Activated naive CD4-positive, alpha-beta T cell treated with anti-CD3 and anti-CD28 coated beads for 36 hours (primary cell): ENCODE measurements at regions not wholly inside any gene's neighbourhood (a gene's known extent, or its start where the extent isn't known, plus 50 kb on each side); places are given as distances from the start of the nearest gene placed in this dataset.

Source experiments
- CTCF ChIA-PET: fragments of 350-600 bp; sonication (Branson Sonifier 250); formaldehyde crosslinking; loops from one replicate; lab custom pipeline; 2021; ENCODE audit warnings: antibody characterized with exemption; lab: Charles Lee
- DNase-seq: peaks from one replicate; pipeline ENCODE4 v3.0.0-alpha.2; 2020
- H3K27ac Mint-ChIP-seq: one replicate; pipeline ENCODE4 v1.8.0; 2021; ENCODE audit warnings: mild to moderate bottlenecking, mixed read lengths
- H3K27me3 Mint-ChIP-seq: one replicate; pipeline ENCODE4 v1.8.0; 2021; ENCODE audit warnings: low read depth, mixed read lengths
- H3K36me3 Mint-ChIP-seq: one replicate; pipeline ENCODE4 v1.8.0; 2021; ENCODE audit warnings: low read depth, mixed read lengths
- H3K4me1 Mint-ChIP-seq: one replicate; pipeline ENCODE4 v1.8.0; 2021; ENCODE audit warnings: low read depth, mixed read lengths
- H3K4me3 Mint-ChIP-seq: one replicate; pipeline ENCODE4 v1.8.0; 2021; ENCODE audit warnings: mild to moderate bottlenecking, moderate library complexity, mixed read lengths
- H3K9me3 Mint-ChIP-seq: one replicate; pipeline ENCODE4 v1.8.0; 2021; ENCODE audit warnings: mixed read lengths
- intact Hi-C: fragments of 100-400 bp; cut with micrococcal nuclease; formaldehyde crosslinking; loops from one replicate; pipeline ENCODE4 v1.15.1; 2023

GRCh38 chr12:43095669-43096280 is 456.2 kb downstream of the ADAMTS20 start:
- no peak overlapping the region for H3K27ac Mint-ChIP-seq
- H3K4me1 Mint-ChIP-seq: no peaks in the 10 kb centered on the region
- no peak overlapping the region for H3K4me3 Mint-ChIP-seq
- no peak for DNase-seq
- H3K27me3 Mint-ChIP-seq: no peaks in the 10 kb centered on the region
- no peaks in the 10 kb centered on the region for H3K36me3 Mint-ChIP-seq
- intact Hi-C loops: no loop called here
- CTCF ChIA-PET: no interaction called here
- H3K9me3 Mint-ChIP-seq: peaks cover 5% of the 10 kb centered on the region

- Mint-ChIP-seq H3K4me1 (no peaks in the 10 kb centered on the region), H3K9me3 (peaks cover 5% of the 10 kb centered on the region), H3K27ac (no peak overlapping the region), H3K27me3 (no peaks in the 10 kb centered on the region), H3K36me3 (no peaks in the 10 kb centered on the region), H3K4me3 (no peak overlapping the region)
- no peak for DNase-seq
- intact Hi-C loops: no loop called here
- CTCF ChIA-PET: no interaction called here
These were observed 457.0 kb downstream of the ADAMTS20 start for GRCh38 chr12:43094886-43095575.

- DNase-seq: no peak
- intact Hi-C loops: no loop called here
- H3K27me3 Mint-ChIP-seq: no peaks in the 10 kb centered on the region
- no peak overlapping the region for H3K27ac Mint-ChIP-seq
- H3K36me3 Mint-ChIP-seq: no peaks in the 10 kb centered on the region
- H3K4me3 Mint-ChIP-seq: no peak overlapping the region
- H3K4me1 Mint-ChIP-seq: no peaks in the 10 kb centered on the region
- CTCF ChIA-PET: no interaction called here
- H3K9me3 Mint-ChIP-seq: peaks cover 16% of the 10 kb centered on the region
These were observed 461.0 kb downstream of the ADAMTS20 start for GRCh38 chr12:43090981-43091380.

GRCh38 chr12:43087195-43088091 is 464.6 kb downstream of the ADAMTS20 start:
- intact Hi-C loops: no loop called here
- no peaks in the 10 kb centered on the region for H3K27me3 Mint-ChIP-seq
- CTCF ChIA-PET: no interaction called here
- H3K27ac Mint-ChIP-seq: no peak overlapping the region
- H3K9me3 Mint-ChIP-seq: peaks cover 17% of the 10 kb centered on the region
- no peaks in the 10 kb centered on the region for H3K36me3 Mint-ChIP-seq
- no peaks in the 10 kb centered on the region for H3K4me1 Mint-ChIP-seq
- DNase-seq: no peak
- no peak overlapping the region for H3K4me3 Mint-ChIP-seq

- Mint-ChIP-seq H3K36me3 (no peaks in the 10 kb centered on the region), H3K27ac (no peak overlapping the region), H3K4me3 (no peak overlapping the region), H3K27me3 (no peaks in the 10 kb centered on the region), H3K4me1 (no peaks in the 10 kb centered on the region), H3K9me3 (peaks cover 6% of the 10 kb centered on the region)
- DNase-seq: no peak
- intact Hi-C loops: loop anchor here (5.0 kb wide), 1 partner anchor 433 kb away; no protein-coding TSS in a partner anchor
- CTCF ChIA-PET: no interaction called here
These were observed 472.5 kb downstream of the ADAMTS20 start for GRCh38 chr12:43079476-43079875.

- H3K4me1 Mint-ChIP-seq: no peaks in the 10 kb centered on the region
- CTCF ChIA-PET: no interaction called here
- H3K4me3 Mint-ChIP-seq: no peak overlapping the region
- no peak overlapping the region for H3K27ac Mint-ChIP-seq
- intact Hi-C loops: loop anchor here (5.0 kb wide), 1 partner anchor 433 kb away; no protein-coding TSS in a partner anchor
- H3K36me3 Mint-ChIP-seq: no peaks in the 10 kb centered on the region
- DNase-seq: no peak
- no peaks in the 10 kb centered on the region for H3K27me3 Mint-ChIP-seq
- peaks cover 4% of the 10 kb centered on the region for H3K9me3 Mint-ChIP-seq
These were observed 473.0 kb downstream of the ADAMTS20 start for GRCh38 chr12:43078976-43079375.

GRCh38 chr12:43072431-43072830 is 479.6 kb downstream of the ADAMTS20 start:
- DNase-seq: no peak
- no peak overlapping the region for H3K4me3 Mint-ChIP-seq
- no peaks in the 10 kb centered on the region for H3K4me1 Mint-ChIP-seq
- H3K27ac Mint-ChIP-seq: no peak overlapping the region
- intact Hi-C loops: no loop called here
- CTCF ChIA-PET: no interaction called here
- peaks cover 2% of the 10 kb centered on the region for H3K9me3 Mint-ChIP-seq
- H3K27me3 Mint-ChIP-seq: no peaks in the 10 kb centered on the region
- no peaks in the 10 kb centered on the region for H3K36me3 Mint-ChIP-seq

- Mint-ChIP-seq H3K27ac (no peak overlapping the region), H3K4me3 (no peak overlapping the region), H3K36me3 (no peaks in the 10 kb centered on the region), H3K27me3 (no peaks in the 10 kb centered on the region), H3K9me3 (no peaks in the 10 kb centered on the region), H3K4me1 (no peaks in the 10 kb centered on the region)
- no peak for DNase-seq
- intact Hi-C loops: no loop called here
- CTCF ChIA-PET: no interaction called here
These were observed 480.2 kb upstream of the PRICKLE1 start for GRCh38 chr12:43069768-43070221.

GRCh38 chr12:43066471-43066870 is 476.9 kb upstream of the PRICKLE1 start:
- Mint-ChIP-seq H3K4me3 (no peak overlapping the region), H3K4me1 (no peaks in the 10 kb centered on the region), H3K9me3 (no peaks in the 10 kb centered on the region), H3K36me3 (no peaks in the 10 kb centered on the region), H3K27me3 (no peaks in the 10 kb centered on the region), H3K27ac (no peak overlapping the region)
- CTCF ChIA-PET: no interaction called here
- intact Hi-C loops: no loop called here
- DNase-seq: no peak

GRCh38 chr12:43063650-43064049 is 474.1 kb upstream of the PRICKLE1 start:
- Mint-ChIP-seq H3K27me3 (no peaks in the 10 kb centered on the region), H3K36me3 (no peaks in the 10 kb centered on the region), H3K4me1 (no peaks in the 10 kb centered on the region), H3K4me3 (no peak overlapping the region), H3K9me3 (no peaks in the 10 kb centered on the region), H3K27ac (no peak overlapping the region)
- intact Hi-C loops: no loop called here
- no peak for DNase-seq
- CTCF ChIA-PET: no interaction called here

- CTCF ChIA-PET: no interaction called here
- no peak for DNase-seq
- Mint-ChIP-seq H3K4me3 (no peak overlapping the region), H3K36me3 (no peaks in the 10 kb centered on the region), H3K9me3 (no peaks in the 10 kb centered on the region), H3K27me3 (no peaks in the 10 kb centered on the region), H3K27ac (no peak overlapping the region), H3K4me1 (no peaks in the 10 kb centered on the region)
- intact Hi-C loops: no loop called here
These were observed 472.8 kb upstream of the PRICKLE1 start for GRCh38 chr12:43062201-43062895.

GRCh38 chr12:43060742-43061141 is 471.2 kb upstream of the PRICKLE1 start:
- DNase-seq: no peak
- Mint-ChIP-seq H3K9me3 (no peaks in the 10 kb centered on the region), H3K27me3 (no peaks in the 10 kb centered on the region), H3K36me3 (no peaks in the 10 kb centered on the region), H3K4me3 (no peak overlapping the region), H3K4me1 (no peaks in the 10 kb centered on the region), H3K27ac (no peak overlapping the region)
- CTCF ChIA-PET: interaction anchor here (0.6 kb wide), 1 partner anchor 382 kb away, joined by 3 read pairs; no protein-coding TSS in a partner anchor
- intact Hi-C loops: no loop called here
